Epithelial cell of proximal tubule (primary cell): ENCODE measurements at regions not wholly inside any gene's neighbourhood (a gene's known extent, or its start where the extent isn't known, plus 50 kb on each side); places are given as distances from the start of the nearest gene placed in this dataset.
"Not testable (repeated sequence)": the region's sequence is repeated elsewhere in the genome, so short reads cannot be mapped to it uniquely, and the experiment has no call there.

Experiments used
- DNase-seq: peaks from one replicate; pipeline ENCODE4 v3.0.0-alpha.2; 2011; ENCODE audit warnings: low read depth
- H3K4me3 ChIP-seq: 2 replicates; pipeline ENCODE4 v1.5.1; 2011; ENCODE audit warnings: low read depth, mild to moderate bottlenecking, low read length
- CTCF ChIP-seq: conservative IDR thresholded peaks from 2 replicates; pipeline ENCODE4 v1.5.1; 2012; ENCODE audit warnings: low read depth, mild to moderate bottlenecking, low read length

GRCh38 chr1:229920683-229921082 lies 146.4 kb upstream of the GALNT2 start:
- TF ChIP-seq CTCF: no peak
- no peak for DNase-seq
- no peak overlapping the region for H3K4me3 ChIP-seq

- no peak for DNase-seq
- no peak overlapping the region for H3K4me3 ChIP-seq
- TF ChIP-seq CTCF: no peak
Observed at GRCh38 chr1:229922249-229922648, 144.8 kb upstream of the GALNT2 start.

- DNase-seq: no peak
Observed at GRCh38 chr1:229924639-229925038, 142.4 kb upstream of the GALNT2 start.

GRCh38 chr1:229928767-229929166 lies 138.3 kb upstream of the GALNT2 start:
- TF ChIP-seq CTCF: no peak
- no peak overlapping the region for H3K4me3 ChIP-seq
- DNase-seq: no peak

More at GRCh38 chr1:229924639-229925038, 142.4 kb upstream of the GALNT2 start:
- no peak for TF ChIP-seq CTCF
- H3K4me3 ChIP-seq: no peak overlapping the region

- not testable (repeated sequence) for H3K4me3 ChIP-seq, DNase-seq
Observed at GRCh38 chr1:229931751-229932150, 135.3 kb upstream of the GALNT2 start.

- DNase-seq, H3K4me3 ChIP-seq: not testable (repeated sequence)
Observed at GRCh38 chr1:229935157-229935556, 131.9 kb upstream of the GALNT2 start.

- no peak for TF ChIP-seq CTCF
- H3K4me3 ChIP-seq: no peak overlapping the region
- no peak for DNase-seq
Observed at GRCh38 chr1:229938551-229938950, 128.5 kb upstream of the GALNT2 start.

GRCh38 chr1:229940684-229941083 lies 126.4 kb upstream of the GALNT2 start:
- no peak overlapping the region for H3K4me3 ChIP-seq
- no peak for TF ChIP-seq CTCF
- no peak for DNase-seq
